Left lung (tissue), 4 donors: ENCODE measurements at regions not wholly inside any gene's neighbourhood (a gene's known extent, or its start where the extent isn't known, plus 50 kb on each side); places are given as distances from the start of the nearest gene placed in this dataset.

Source experiments
- ATAC-seq: fragments of 200-7000 bp; cut with Tn5 transposase; one replicate; pipeline ENCODE4 v1.9.1; 2020; ENCODE audit warnings: moderate library complexity
- DNase-seq, 4 donors: peaks; one replicate each; pipeline ENCODE4 v3.0.0-alpha.2; 2013 to 2020
- H3K27ac ChIP-seq, 2 donors: fragments of 200-600 bp; sonication (generic) in 1 of 2; one replicate each; pipeline versions ENCODE4 v1.5.0 to v1.8.0; 2020 to 2021
- H3K27me3 ChIP-seq, 2 donors: fragments of 200-600 bp; sonication (generic) in 1 of 2; one replicate each; pipeline versions ENCODE4 v1.5.0 to v1.8.0; 2020 to 2021
- H3K36me3 ChIP-seq, 2 donors: fragments of 200-600 bp; sonication (generic) in 1 of 2; one replicate each; pipeline versions ENCODE4 v1.5.0 to v1.8.0; 2020 to 2021
- H3K4me1 ChIP-seq, 2 donors: fragments of 200-600 bp; one replicate each; pipeline ENCODE4 v1.8.0; 2021
- H3K4me3 ChIP-seq, 2 donors: fragments of 200-600 bp; sonication (generic) in 1 of 2; one replicate each; pipeline versions ENCODE4 v1.5.0 to v1.8.0; 2020 to 2021; ENCODE audit warnings: mild to moderate bottlenecking in 1 of 2
- H3K9me3 ChIP-seq, 2 donors: fragments of 200-600 bp; sonication (generic) in 1 of 2; one replicate each; pipeline versions ENCODE4 v1.5.0 to v1.8.0; 2020 to 2021
- CTCF ChIP-seq, 2 donors: fragments of 200-600 bp; sonication (generic) in 1 of 2; IDR thresholded peaks; one replicate each; pipeline versions ENCODE4 v1.5.0 to v1.8.0; 2021; ENCODE audit warnings: antibody characterized with exemption in 2 of 2
- intact Hi-C, 2 donors: fragments of 100-400 bp; cut with DNase I; formaldehyde crosslinking; loops; one replicate each; pipeline versions ENCODE4 v1.11.2 to v1.14.2; 2022
- donor health status: DM: no; HTN: yes; CAD: no.
- donor health status: DM: no; HTN: no; CAD: no.

GRCh38 chr16:79473456-79473855, 127.1 kb downstream of the MAF start:
- Histone ChIP-seq H3K27ac (no peak overlapping the region), H3K27me3 (no peaks in the 10 kb centered on the region), H3K9me3 (no peaks in the 10 kb centered on the region), H3K36me3 (no peaks in the 10 kb centered on the region), H3K4me1 (no peaks in the 10 kb centered on the region), H3K4me3 (no peak overlapping the region)
- ATAC-seq (no peak), DNase-seq (no peak)
- TF ChIP-seq CTCF (IDR thresholded peaks at IDR 0.05), result no peak
- intact Hi-C loops, result no loop called here

- Histone ChIP-seq H3K36me3 (no peaks in the 10 kb centered on the region), H3K4me1 (no peaks in the 10 kb centered on the region), H3K27me3 (no peaks in the 10 kb centered on the region), H3K9me3 (no peaks in the 10 kb centered on the region), H3K27ac (no peak overlapping the region), H3K4me3 (no peak overlapping the region)
- ATAC-seq, result no peak
- DNase-seq, result no peak
- no peak for TF ChIP-seq CTCF (IDR thresholded peaks at IDR 0.05)
- intact Hi-C loops, result no loop called here
These were observed 128.1 kb downstream of the MAF start for GRCh38 chr16:79472426-79472825.

- intact Hi-C loops, result no loop called here
- no peaks in the 10 kb centered on the region for H3K27me3 ChIP-seq
- no peak overlapping the region for H3K4me3 ChIP-seq
- no peaks in the 10 kb centered on the region for H3K4me1 ChIP-seq
- no peaks in the 10 kb centered on the region for H3K36me3 ChIP-seq
- DNase-seq, result peak in 1 of 4 donors; percentile 52
- H3K9me3 ChIP-seq, result no peaks in the 10 kb centered on the region
- TF ChIP-seq CTCF (IDR thresholded peaks at IDR 0.05), result no peak
- no peak overlapping the region for H3K27ac ChIP-seq
- no peak for ATAC-seq
These were observed 130.5 kb downstream of the MAF start for GRCh38 chr16:79469999-79470398.

DNA sequence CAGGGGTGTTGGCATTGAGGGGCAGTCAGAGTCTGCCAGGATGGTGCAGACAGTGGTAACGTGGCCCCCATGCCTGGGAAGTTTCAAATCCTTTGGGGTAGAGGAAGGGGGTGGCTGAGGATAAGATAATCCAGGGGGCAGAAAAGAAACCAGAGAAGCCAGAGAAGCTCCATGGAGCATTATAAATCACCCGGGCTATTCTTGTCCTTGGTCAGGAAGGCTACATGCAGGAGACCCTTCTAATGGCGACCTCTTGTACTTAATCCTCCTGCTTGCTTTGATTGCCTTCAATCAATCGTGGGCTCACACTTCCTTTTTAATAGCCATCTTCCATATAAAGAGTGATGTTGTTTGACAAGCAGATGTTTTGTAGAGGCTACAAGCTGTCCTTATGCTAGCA, 131.9 kb downstream of the MAF start:
- intact Hi-C loops, result no loop called here
- ATAC-seq, result no peak

GRCh38 chr16:79468121-79468552, 132.4 kb downstream of the MAF start:
- H3K9me3 ChIP-seq, result no peaks in the 10 kb centered on the region
- H3K4me1 ChIP-seq, result no peaks in the 10 kb centered on the region
- H3K27ac ChIP-seq, result no peak overlapping the region
- ATAC-seq (no peak), DNase-seq (no peak)
- intact Hi-C loops, result no loop called here
- H3K36me3 ChIP-seq, result no peaks in the 10 kb centered on the region
- H3K4me3 ChIP-seq, result no peak overlapping the region
- no peak for TF ChIP-seq CTCF (IDR thresholded peaks at IDR 0.05)
- H3K27me3 ChIP-seq, result no peaks in the 10 kb centered on the region

More for the DNA sequence above, 131.9 kb downstream of the MAF start:
- DNase-seq, result no peak
- Histone ChIP-seq H3K4me3 (no peak overlapping the region), H3K4me1 (no peaks in the 10 kb centered on the region), H3K27ac (no peak overlapping the region), H3K27me3 (no peaks in the 10 kb centered on the region), H3K36me3 (no peaks in the 10 kb centered on the region), H3K9me3 (no peaks in the 10 kb centered on the region)
- no peak for TF ChIP-seq CTCF (IDR thresholded peaks at IDR 0.05)
